ENCODE measurements at regions not wholly inside any gene's neighbourhood (a gene's known extent, or its start where the extent isn't known, plus 50 kb on each side); places are given as distances from the start of the nearest gene placed in this dataset.
"Not testable (repeated sequence)": the region's sequence is repeated elsewhere in the genome, so short reads cannot be mapped to it uniquely, and the experiment has no call there.

GRCh38 chr12:105590571-105590970 lies 260.1 kb downstream of the C12orf75 start:
- no peak for FAIRE-seq

GRCh38 chr12:105595440-105595839 lies 264.9 kb downstream of the C12orf75 start:
- FAIRE-seq, result no peak

GRCh38 chr12:105596731-105597130 lies 266.2 kb downstream of the C12orf75 start:
- FAIRE-seq, result no peak

- FAIRE-seq, result no peak
Measured at GRCh38 chr12:105598031-105598430, 267.5 kb downstream of the C12orf75 start.

- no peak for FAIRE-seq
Measured at GRCh38 chr12:105600911-105601545, 270.5 kb downstream of the C12orf75 start.

GRCh38 chr12:105602312-105602711 lies 271.8 kb downstream of the C12orf75 start:
- FAIRE-seq, result not testable (repeated sequence)

GRCh38 chr12:105604281-105604680 lies 273.8 kb downstream of the C12orf75 start:
- FAIRE-seq, result not testable (repeated sequence)

GRCh38 chr12:105606613-105607012 lies 276.1 kb downstream of the C12orf75 start:
- FAIRE-seq, result not testable (repeated sequence)

GRCh38 chr12:105609001-105609400 lies 278.5 kb downstream of the C12orf75 start:
- not testable (repeated sequence) for FAIRE-seq

GRCh38 chr12:105610459-105610858 lies 280.0 kb downstream of the C12orf75 start:
- FAIRE-seq, result no peak

GRCh38 chr12:105611340-105611739 lies 280.8 kb downstream of the C12orf75 start:
- no peak for FAIRE-seq

GRCh38 chr12:105613269-105613668 lies 282.8 kb downstream of the C12orf75 start:
- FAIRE-seq, result no peak

GRCh38 chr12:105613887-105614286 lies 283.4 kb downstream of the C12orf75 start:
- no peak for FAIRE-seq

GRCh38 chr12:105616971-105617540 lies 286.6 kb downstream of the C12orf75 start:
- FAIRE-seq, result no peak

- FAIRE-seq, result no peak
Measured at GRCh38 chr12:105622220-105622619, 291.7 kb downstream of the C12orf75 start.

- FAIRE-seq, result no peak
Measured at GRCh38 chr12:105622846-105623736, 292.6 kb downstream of the C12orf75 start.

- FAIRE-seq, result no peak
Measured at GRCh38 chr12:105626653-105627052, 296.2 kb downstream of the C12orf75 start.

GRCh38 chr12:105637470-105637869 lies 307.0 kb downstream of the C12orf75 start:
- no peak for FAIRE-seq

GRCh38 chr12:105640761-105641160 lies 310.3 kb downstream of the C12orf75 start:
- FAIRE-seq, result no peak

GRCh38 chr12:105641749-105642148 lies 311.3 kb downstream of the C12orf75 start:
- FAIRE-seq, result no peak

- no peak for FAIRE-seq
Measured at GRCh38 chr12:105644770-105645169, 314.3 kb downstream of the C12orf75 start.

GRCh38 chr12:105654606-105655005 lies 324.1 kb downstream of the C12orf75 start:
- no peak for FAIRE-seq

- FAIRE-seq, result no peak
Measured at GRCh38 chr12:105658389-105658788, 327.9 kb downstream of the C12orf75 start.
